Endothelial cell of umbilical vein (primary cell): ENCODE measurements at regions not wholly inside any gene's neighbourhood (a gene's known extent, or its start where the extent isn't known, plus 50 kb on each side); places are given as distances from the start of the nearest gene placed in this dataset.

Source experiments
- CTCF ChIP-seq, 2 donors: IDR thresholded peaks; 1 replicate in 1 of 2; 2 replicates in 1 of 2; pipeline ENCODE4 v1.5.1; 2011; ENCODE audit warnings: low read length in 2 of 2, mild to moderate bottlenecking in 2 of 2, moderate library complexity in 2 of 2, control low read depth in 1 of 2, inconsistent platforms in 1 of 2, low read depth in 1 of 2; ENCODE audit not compliant: insufficient read depth in 1 of 2; ENCODE audit errors: extremely low read depth in 1 of 2
- EZH2 ChIP-seq: IDR thresholded peaks from 2 replicates; pipeline ENCODE4 v1.6.1; 2012; ENCODE audit warnings: borderline replicate concordance, low read depth, mild to moderate bottlenecking, moderate library complexity, low read length, inconsistent platforms; ENCODE audit not compliant: severe bottlenecking
- MAX ChIP-seq: IDR thresholded peaks from 2 replicates; pipeline ENCODE4 v1.6.1; 2011; ENCODE audit not compliant: insufficient read depth, insufficient read length
- MYC ChIP-seq: IDR thresholded peaks from one replicate; pipeline ENCODE4 v1.6.1; 2011; ENCODE audit warnings: mild to moderate bottlenecking, low read depth, low read length
- POLR2AphosphoS5 ChIP-seq: IDR thresholded peaks from 2 replicates; pipeline ENCODE4 v1.6.1; 2012; ENCODE audit warnings: low read depth, mild to moderate bottlenecking, control low read depth, low read length, moderate library complexity; ENCODE audit not compliant: insufficient read depth

- TF ChIP-seq CTCF (IDR thresholded peaks at IDR 0.05; ENCODE audit: extremely low read depth in 1 of 2, insufficient read depth in 1 of 2, low read depth in 1 of 2, low read length in 2 of 2): no peak
- no peak for TF ChIP-seq MAX
- no peak for TF ChIP-seq EZH2
- TF ChIP-seq POLR2AphosphoS5: no peak
- TF ChIP-seq MYC: no peak
Observed at GRCh38 chr6:88483424-88483823, 317.3 kb upstream of the CNR1 start.
